Glutamatergic neuron (in vitro differentiated cells): ENCODE measurements at regions not wholly inside any gene's neighbourhood (a gene's known extent, or its start where the extent isn't known, plus 50 kb on each side); places are given as distances from the start of the nearest gene placed in this dataset.
"Not testable (repeated sequence)": the region's sequence is repeated elsewhere in the genome, so short reads cannot be mapped to it uniquely, and the experiment has no call there.

ENCODE experiments used
- DNase-seq: peaks from one replicate; pipeline ENCODE4 v3.0.0; 2022
- H3K27ac Mint-ChIP-seq: one replicate; pipeline ENCODE4 v1.8.0; 2020; ENCODE audit warnings: mild to moderate bottlenecking, mixed read lengths, inconsistent platforms; ENCODE audit not compliant: unreplicated experiment
- H3K27me3 Mint-ChIP-seq: one replicate; pipeline ENCODE4 v1.8.0; 2020; ENCODE audit warnings: mild to moderate bottlenecking, moderate library complexity, mixed read lengths, inconsistent platforms; ENCODE audit not compliant: unreplicated experiment
- H3K36me3 Mint-ChIP-seq: one replicate; pipeline ENCODE4 v1.8.0; 2020; ENCODE audit warnings: mild to moderate bottlenecking, mixed read lengths, inconsistent platforms; ENCODE audit not compliant: unreplicated experiment
- H3K4me1 Mint-ChIP-seq: one replicate; pipeline ENCODE4 v1.8.0; 2020; ENCODE audit warnings: mild to moderate bottlenecking, low read depth, mixed read lengths, inconsistent platforms; ENCODE audit not compliant: unreplicated experiment
- H3K4me3 Mint-ChIP-seq: one replicate; pipeline ENCODE4 v1.8.0; 2020; ENCODE audit warnings: mild to moderate bottlenecking, mixed read lengths, inconsistent platforms; ENCODE audit not compliant: unreplicated experiment
- H3K9me3 Mint-ChIP-seq: one replicate; pipeline ENCODE4 v1.8.0; 2020; ENCODE audit warnings: mild to moderate bottlenecking, moderate library complexity, mixed read lengths, inconsistent platforms; ENCODE audit not compliant: unreplicated experiment
- CTCF ChIP-seq: fragments of 200-600 bp; sonication (generic); IDR thresholded peaks from one replicate; pipeline ENCODE4 v1.5.0; 2021; ENCODE audit not compliant: partially characterized antibody, unreplicated experiment

GRCh38 chr6:71360556-71361335 lies 72.1 kb downstream of the OGFRL1 start:
- not testable (repeated sequence) for H3K9me3 Mint-ChIP-seq, H3K4me3 Mint-ChIP-seq, H3K27ac Mint-ChIP-seq, DNase-seq, H3K27me3 Mint-ChIP-seq, H3K4me1 Mint-ChIP-seq
- peaks cover 33% of the 10 kb centered on the region for H3K36me3 Mint-ChIP-seq

- Mint-ChIP-seq H3K27ac (no peak overlapping the region), H3K9me3 (peaks cover 4% of the 10 kb centered on the region), H3K36me3 (peaks cover 14% of the 10 kb centered on the region), H3K4me1 (no peaks in the 10 kb centered on the region), H3K27me3 (no peaks in the 10 kb centered on the region), H3K4me3 (no peak overlapping the region)
- no peak for DNase-seq
- no peak for TF ChIP-seq CTCF
These were observed 76.4 kb downstream of the OGFRL1 start for GRCh38 chr6:71364889-71365542.

- Mint-ChIP-seq H3K4me1 (no peaks in the 10 kb centered on the region), H3K36me3 (no peaks in the 10 kb centered on the region), H3K27ac (no peak overlapping the region), H3K27me3 (no peaks in the 10 kb centered on the region), H3K9me3 (no peaks in the 10 kb centered on the region), H3K4me3 (no peak overlapping the region)
- TF ChIP-seq CTCF, result no peak
- no peak for DNase-seq
These were observed 79.1 kb downstream of the OGFRL1 start for GRCh38 chr6:71367756-71368155.

- H3K9me3 Mint-ChIP-seq, result no peaks in the 10 kb centered on the region
- no peak for TF ChIP-seq CTCF
- no peak for DNase-seq
- H3K36me3 Mint-ChIP-seq, result no peaks in the 10 kb centered on the region
- H3K4me1 Mint-ChIP-seq, result no peaks in the 10 kb centered on the region
- H3K4me3 Mint-ChIP-seq, result no peak overlapping the region
- no peaks in the 10 kb centered on the region for H3K27me3 Mint-ChIP-seq
- no peak overlapping the region for H3K27ac Mint-ChIP-seq
These were observed 79.7 kb downstream of the OGFRL1 start for GRCh38 chr6:71368284-71368683.

- H3K4me3 Mint-ChIP-seq, result no peak overlapping the region
- no peaks in the 10 kb centered on the region for H3K27me3 Mint-ChIP-seq
- H3K4me1 Mint-ChIP-seq, result no peaks in the 10 kb centered on the region
- no peak for TF ChIP-seq CTCF
- no peak overlapping the region for H3K27ac Mint-ChIP-seq
- no peaks in the 10 kb centered on the region for H3K36me3 Mint-ChIP-seq
- DNase-seq, result no peak
- no peaks in the 10 kb centered on the region for H3K9me3 Mint-ChIP-seq
These were observed 82.9 kb downstream of the OGFRL1 start for GRCh38 chr6:71371559-71371958.
